HEK293T (cell line): ENCODE measurements at regions not wholly inside any gene's neighbourhood (a gene's known extent, or its start where the extent isn't known, plus 50 kb on each side); places are given as distances from the start of the nearest gene placed in this dataset.

Source experiments
- CTCF ChIA-PET: fragments of 350-600 bp; formaldehyde crosslinking; extraction: SDS; loops from one replicate; lab custom pipeline; 2021; ENCODE audit warnings: antibody characterized with exemption, inconsistent platforms; lab: Yijun Ruan, JAX
- POLR2A ChIA-PET: fragments of 350-600 bp; formaldehyde crosslinking; extraction: SDS; loops from one replicate; lab custom pipeline; 2020; ENCODE audit warnings: antibody characterized with exemption, inconsistent platforms; lab: Yijun Ruan, JAX
- DNase-seq: peaks from one replicate; pipeline ENCODE4 v3.0.0; 2012; ENCODE audit warnings: mixed read lengths; ENCODE audit errors: extremely low spot score
- ARNT ChIP-seq: fragments of 450-650 bp; IDR thresholded peaks from 2 replicates; pipeline ENCODE4 v1.6.1; 2017; ENCODE audit warnings: mild to moderate bottlenecking
- BHLHE40 ChIP-seq: fragments of 450-650 bp; IDR thresholded peaks from 2 replicates; pipeline ENCODE4 v1.6.1; 2016; ENCODE audit warnings: mild to moderate bottlenecking, moderate library complexity, borderline replicate concordance
- CTBP1 ChIP-seq: fragments of 450-650 bp; IDR thresholded peaks from 2 replicates; pipeline ENCODE4 v1.6.1; 2016; ENCODE audit warnings: borderline replicate concordance
- ELF4 ChIP-seq: fragments of 450-650 bp; IDR thresholded peaks from 2 replicates; pipeline ENCODE4 v1.6.1; 2017; ENCODE audit warnings: antibody characterized with exemption
- FOXA1 ChIP-seq: fragments of 450-650 bp; IDR thresholded peaks from 2 replicates; pipeline ENCODE4 v1.6.1; 2016; ENCODE audit warnings: mild to moderate bottlenecking
- FOXK2 ChIP-seq: fragments of 450-650 bp; IDR thresholded peaks from 2 replicates; pipeline ENCODE4 v1.6.1; 2016; ENCODE audit warnings: mild to moderate bottlenecking
- FOXM1 ChIP-seq: fragments of 450-650 bp; IDR thresholded peaks from 2 replicates; pipeline ENCODE4 v1.6.1; 2017; ENCODE audit warnings: mild to moderate bottlenecking, borderline replicate concordance
- HDGF ChIP-seq: fragments of 450-650 bp; IDR thresholded peaks from 2 replicates; pipeline ENCODE4 v1.6.1; 2017; ENCODE audit warnings: antibody characterized with exemption, borderline replicate concordance
- L3MBTL2 ChIP-seq: fragments of 450-650 bp; conservative IDR thresholded peaks from 2 replicates; pipeline ENCODE4 v1.6.1; 2016; ENCODE audit warnings: mild to moderate bottlenecking
- LEF1 ChIP-seq: fragments of 450-650 bp; IDR thresholded peaks from 2 replicates; pipeline ENCODE4 v1.6.1; 2017; ENCODE audit warnings: mild to moderate bottlenecking, borderline replicate concordance
- NFRKB ChIP-seq: fragments of 450-650 bp; IDR thresholded peaks from 2 replicates; pipeline ENCODE4 v1.6.1; 2016; ENCODE audit warnings: mild to moderate bottlenecking, moderate library complexity
- PKNOX1 ChIP-seq: fragments of 450-650 bp; IDR thresholded peaks from 2 replicates; pipeline ENCODE4 v1.6.1; 2016
- SP1 ChIP-seq: fragments of 450-650 bp; IDR thresholded peaks from 2 replicates; pipeline ENCODE4 v1.6.1; 2017
- SUZ12 ChIP-seq: fragments of 450-650 bp; IDR thresholded peaks from 2 replicates; pipeline ENCODE4 v1.6.1; 2016; ENCODE audit warnings: mild to moderate bottlenecking
- TARDBP ChIP-seq: fragments of 450-650 bp; IDR thresholded peaks from 2 replicates; pipeline ENCODE4 v1.6.1; 2016
- ZNF384 ChIP-seq: fragments of 450-650 bp; IDR thresholded peaks from 2 replicates; pipeline ENCODE4 v1.6.1; 2016

GRCh38 chr1:100791586-100791985, 72.0 kb downstream of the VCAM1 start:
- DNase-seq = no peak
- ChIA-PET CTCF (no interaction called here), POLR2A (no interaction called here)
- no peak for TF ChIP-seq FOXA1
- TF ChIP-seq NFRKB = no peak
- TF ChIP-seq HDGF = no peak
- no peak for TF ChIP-seq PKNOX1

GRCh38 chr1:100793659-100794058, 74.1 kb downstream of the VCAM1 start:
- ChIA-PET POLR2A (no interaction called here), CTCF (no interaction called here)
- DNase-seq = no peak
- TF ChIP-seq ZNF384 (no peak), CTBP1 (no peak), FOXM1 (no peak)

GRCh38 chr1:100794748-100795645, 75.5 kb downstream of the VCAM1 start:
- DNase-seq = no peak
- CTCF ChIA-PET = interaction anchor here (0.9 kb wide), 1 partner anchor 332 kb away, joined by 3 read pairs; no protein-coding TSS in a partner anchor
- TF ChIP-seq FOXK2 = no peak
- TF ChIP-seq L3MBTL2 = no peak
- TF ChIP-seq ZNF384 = peak; percentile 59
- POLR2A ChIA-PET = no interaction called here

- TF ChIP-seq LEF1 (no peak), L3MBTL2 (no peak), BHLHE40 (no peak), HDGF (no peak), TARDBP (no peak), NFRKB (no peak), CTBP1 (no peak), ARNT (no peak), FOXM1 (no peak), SP1 (no peak), FOXA1 (no peak), ELF4 (no peak), SUZ12 (no peak), PKNOX1 (no peak), FOXK2 (no peak)
- POLR2A ChIA-PET = no interaction called here
- CTCF ChIA-PET = no interaction called here
- no peak for DNase-seq
Observed at GRCh38 chr1:100795646-100795985, 76.1 kb downstream of the VCAM1 start.

GRCh38 chr1:100796046-100796445, 76.5 kb downstream of the VCAM1 start:
- TF ChIP-seq PKNOX1 (peak; percentile 55), NFRKB (no peak)
- DNase-seq = no peak
- ChIA-PET POLR2A (no interaction called here), CTCF (no interaction called here)

- TF ChIP-seq SP1 = no peak
- TF ChIP-seq NFRKB = no peak
- TF ChIP-seq L3MBTL2 = no peak
- TF ChIP-seq FOXM1 = no peak
- TF ChIP-seq SUZ12 = no peak
- no peak for TF ChIP-seq CTBP1
- TF ChIP-seq PKNOX1 = no peak
- TF ChIP-seq ARNT = no peak
- TF ChIP-seq BHLHE40 = no peak
- TF ChIP-seq ELF4 = no peak
- no peak for TF ChIP-seq TARDBP
- no peak for TF ChIP-seq LEF1
- TF ChIP-seq ZNF384 = no peak
- no peak for TF ChIP-seq FOXA1
- no peak for TF ChIP-seq FOXK2
- TF ChIP-seq HDGF = no peak
- DNase-seq = no peak
- POLR2A ChIA-PET = no interaction called here
Observed at GRCh38 chr1:100799548-100799947, 80.0 kb downstream of the VCAM1 start.

More at GRCh38 chr1:100799548-100799947, 80.0 kb downstream of the VCAM1 start:
- CTCF ChIA-PET = no interaction called here
